ENCODE measurements at regions not wholly inside any gene's neighbourhood (a gene's known extent, or its start where the extent isn't known, plus 50 kb on each side); places are given as distances from the start of the nearest gene placed in this dataset.
"Not testable (repeated sequence)": the region's sequence is repeated elsewhere in the genome, so short reads cannot be mapped to it uniquely, and the experiment has no call there.

- no peak for DNase-seq
Measured at GRCh38 chr1:148354913-148355308, 128.2 kb downstream of the PPIAL4G start.

GRCh38 chr1:148354284-148354912 lies 128.7 kb downstream of the PPIAL4G start:
- DNase-seq: no peak

- no peak for DNase-seq
Measured at GRCh38 chr1:148353461-148354283, 129.4 kb downstream of the PPIAL4G start.

GRCh38 chr1:148352470-148353053 lies 130.5 kb downstream of the PPIAL4G start:
- DNase-seq: no peak

- DNase-seq: no peak
Measured at GRCh38 chr1:148347781-148348180, 135.3 kb downstream of the PPIAL4G start.

- not testable (repeated sequence) for DNase-seq
Measured at GRCh38 chr1:148345659-148346151, 137.4 kb downstream of the PPIAL4G start.

- not testable (repeated sequence) for DNase-seq
Measured at GRCh38 chr1:148344651-148345050, 138.5 kb downstream of the PPIAL4G start.

- not testable (repeated sequence) for DNase-seq
Measured at GRCh38 chr1:148341729-148342128, 141.4 kb downstream of the PPIAL4G start.

GRCh38 chr1:148336121-148336918 lies 146.8 kb downstream of the PPIAL4G start:
- DNase-seq: not testable (repeated sequence)

- DNase-seq: peak; percentile 94
Measured at GRCh38 chr1:148334339-148335130, 148.6 kb downstream of the PPIAL4G start.

- peak; percentile 70 for DNase-seq
Measured at GRCh38 chr1:148333875-148334338, 149.2 kb downstream of the PPIAL4G start.

- no peak for DNase-seq
Measured at GRCh38 chr1:148328884-148329283, 154.2 kb downstream of the PPIAL4G start.

GRCh38 chr1:148325031-148325430 lies 158.1 kb downstream of the PPIAL4G start:
- not testable (repeated sequence) for DNase-seq

- DNase-seq: not testable (repeated sequence)
Measured at GRCh38 chr1:148324465-148324864, 158.6 kb downstream of the PPIAL4G start.

- DNase-seq: not testable (repeated sequence)
Measured at GRCh38 chr1:148320079-148320478, 163.0 kb downstream of the PPIAL4G start.

- no peak for DNase-seq
Measured at GRCh38 chr1:148318904-148319242, 164.2 kb downstream of the PPIAL4G start.

- DNase-seq: peak; percentile 85
Measured at GRCh38 chr1:148318123-148318903, 164.8 kb downstream of the PPIAL4G start.

- no peak for DNase-seq
Measured at GRCh38 chr1:148317288-148317985, 165.4 kb upstream of the NBPF11 start.

GRCh38 chr1:148315071-148315811 lies 163.2 kb upstream of the NBPF11 start:
- DNase-seq: no peak

GRCh38 chr1:148310807-148311206 lies 158.7 kb upstream of the NBPF11 start:
- no peak for DNase-seq
